GM19397 (cell line): ENCODE measurements at regions not wholly inside any gene's neighbourhood (a gene's known extent, or its start where the extent isn't known, plus 50 kb on each side); places are given as distances from the start of the nearest gene placed in this dataset.

ENCODE experiments used
- ATAC-seq: cut with Tn5 transposase; IDR thresholded peaks from one replicate; pipeline ENCODE4 v1.9.1; 2021; ENCODE audit warnings: mild to moderate bottlenecking, moderate library complexity; ENCODE audit not compliant: unreplicated experiment

DNA sequence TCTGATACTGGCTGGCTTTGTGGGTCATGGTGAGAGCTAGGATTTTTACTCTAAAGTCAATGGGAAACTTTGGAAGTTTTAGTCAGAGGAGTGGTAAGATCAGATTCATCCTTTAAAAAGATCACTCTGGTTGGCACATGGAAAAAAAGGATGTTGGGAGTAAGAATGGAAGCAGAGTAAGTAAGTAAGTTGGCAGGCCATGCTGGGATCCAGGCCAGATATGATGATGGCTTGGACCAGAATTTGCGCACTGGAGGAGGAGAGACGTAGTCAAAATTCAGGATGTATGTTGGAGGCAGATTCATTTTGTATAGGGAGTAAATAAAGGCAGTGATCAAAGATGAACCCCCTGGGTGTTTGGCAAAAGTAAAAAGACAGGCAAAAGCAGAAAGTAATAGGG lies 283.3 kb upstream of the THSD7B start:
- no peak for ATAC-seq

DNA sequence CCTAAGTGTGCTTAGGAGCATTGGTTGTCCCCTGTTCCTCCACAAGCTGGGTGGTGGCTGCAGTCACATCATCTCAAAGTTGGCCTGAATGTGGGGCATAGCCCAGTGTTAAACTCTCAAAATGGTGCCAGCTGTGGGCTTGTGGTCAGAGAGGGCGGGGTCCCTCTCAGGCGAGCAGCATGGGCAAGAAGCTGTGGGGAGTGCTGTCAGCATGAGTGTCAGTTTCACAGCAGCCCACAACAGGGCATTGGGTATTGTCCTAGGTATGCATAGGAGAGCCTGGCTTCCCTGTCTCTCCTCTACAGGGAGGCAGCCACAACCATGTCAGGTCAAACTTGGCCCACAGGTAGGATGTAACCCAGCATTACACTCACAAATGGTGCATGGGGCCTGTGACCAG lies 285.6 kb upstream of the THSD7B start:
- ATAC-seq: no peak

DNA sequence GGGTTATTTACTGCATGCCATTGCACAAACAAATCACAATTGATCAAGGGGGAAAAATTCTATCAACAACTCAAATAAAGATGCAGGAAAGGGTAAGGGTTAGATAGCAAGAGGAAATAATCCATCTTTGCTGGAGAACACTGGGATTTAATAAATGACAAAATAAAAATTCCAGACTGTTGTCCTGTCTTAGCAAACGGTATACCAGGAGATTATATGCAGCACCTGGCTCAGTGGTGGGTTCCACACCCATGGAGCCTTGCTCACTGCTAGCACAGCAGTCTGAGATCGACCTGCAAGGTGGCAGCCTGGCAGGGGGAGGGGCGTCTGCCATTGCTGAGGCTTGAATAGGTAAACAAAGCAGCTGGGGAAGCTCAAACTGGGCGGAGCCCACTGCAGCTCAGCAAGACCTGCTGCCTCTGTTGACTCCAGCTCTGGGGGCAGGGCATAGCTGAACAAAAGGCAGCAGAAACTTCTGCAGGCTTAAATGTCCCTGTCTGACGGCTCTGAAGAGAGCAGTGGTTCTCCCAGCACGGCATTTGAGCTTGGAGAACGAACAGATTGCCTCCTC lies 296.5 kb upstream of the THSD7B start:
- no peak for ATAC-seq

DNA sequence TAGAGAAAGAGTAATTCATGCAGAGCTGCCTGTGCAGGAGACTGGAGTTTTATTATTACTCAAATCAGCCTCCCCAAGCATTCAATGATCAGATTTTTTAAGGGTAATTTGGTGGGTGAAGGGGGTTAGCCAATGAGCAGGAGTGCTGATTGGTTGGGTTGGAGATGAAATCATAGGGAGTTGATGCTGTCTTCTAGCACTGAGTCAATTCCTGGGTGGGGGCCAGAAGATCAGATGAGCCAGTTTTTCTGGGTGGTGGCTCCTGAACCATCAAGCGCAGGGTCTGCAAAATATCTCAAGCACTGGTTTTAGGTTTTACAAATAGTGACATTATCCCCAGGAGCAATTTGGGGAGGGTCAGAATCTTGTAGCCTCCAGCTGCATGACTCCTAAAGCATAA lies 312.8 kb upstream of the THSD7B start:
- ATAC-seq: no peak

DNA sequence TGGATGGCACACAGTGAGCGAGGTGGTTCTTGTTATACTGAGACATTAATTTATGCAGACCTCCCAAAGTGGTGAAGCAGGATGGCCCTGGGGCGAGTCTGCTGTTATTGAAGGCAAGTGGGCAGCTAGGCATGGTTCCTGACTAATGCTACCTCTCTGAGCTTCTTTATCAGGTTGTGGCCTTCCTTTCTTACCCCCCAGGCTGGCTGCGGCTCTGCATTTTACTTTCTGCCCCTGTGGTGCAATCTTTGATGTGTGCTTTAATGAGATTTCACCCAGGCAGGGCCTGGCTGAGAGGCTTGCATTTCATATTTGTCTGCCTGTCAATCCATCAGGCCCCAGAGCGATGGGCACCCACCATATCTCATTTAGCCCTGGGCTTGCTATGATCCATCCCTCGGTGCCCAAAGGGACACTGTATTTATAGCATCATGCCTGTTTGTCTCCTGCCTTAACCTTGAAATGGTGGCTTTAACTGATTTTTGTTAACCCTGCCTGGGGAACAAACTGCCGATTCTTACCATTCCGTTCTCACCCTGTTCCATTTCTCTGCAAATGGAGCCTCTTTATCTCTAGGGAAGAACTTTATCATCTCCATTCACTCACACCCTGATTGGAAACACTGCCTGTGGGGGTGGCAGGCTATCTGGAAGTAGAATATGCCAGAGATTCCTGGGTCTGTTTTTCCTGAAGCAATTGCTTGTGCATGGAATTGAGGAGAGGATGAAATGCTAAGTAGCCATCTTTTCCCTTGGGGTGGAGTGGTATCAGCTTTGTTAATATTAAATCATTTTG lies 316.2 kb upstream of the THSD7B start:
- ATAC-seq: no peak

DNA sequence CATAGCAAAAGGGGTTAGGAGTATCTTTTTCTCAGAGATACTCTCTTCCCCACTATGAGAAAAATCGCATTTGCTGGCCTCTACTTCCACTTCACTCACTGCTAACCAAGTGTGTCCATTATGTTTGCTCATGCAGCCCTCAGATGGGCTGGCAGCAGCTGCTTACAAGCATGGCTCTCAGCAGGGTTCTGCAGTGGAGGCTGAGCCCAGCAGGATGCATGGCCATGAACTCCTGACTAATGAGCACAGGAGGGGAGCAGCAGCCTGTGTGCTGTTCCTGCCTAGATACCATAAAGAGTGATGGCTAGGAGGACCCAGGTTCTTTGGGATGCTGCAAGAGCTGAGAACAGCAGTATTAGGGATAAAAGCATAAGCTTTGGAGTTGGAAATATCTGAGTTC lies 316.9 kb upstream of the THSD7B start:
- ATAC-seq: no peak

DNA sequence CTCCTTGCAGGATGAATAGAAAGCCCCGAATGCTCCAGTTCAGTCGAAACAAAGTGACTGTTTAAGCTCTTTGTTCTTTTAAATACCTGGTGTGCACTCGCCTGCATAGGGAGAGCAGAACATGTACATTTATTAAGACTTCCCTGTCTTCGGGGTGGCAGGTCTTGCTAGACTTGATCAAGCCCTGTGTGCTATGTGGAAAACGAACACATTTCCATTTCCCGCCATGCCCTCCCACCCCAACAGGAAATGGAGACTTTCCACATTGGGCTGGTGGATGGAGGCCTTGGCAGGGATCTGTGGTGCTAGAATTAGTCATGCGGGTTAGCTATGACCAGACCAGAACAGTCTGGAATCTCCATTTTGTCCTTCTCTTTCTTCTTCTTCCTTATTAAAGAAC lies 321.0 kb upstream of the THSD7B start:
- no peak for ATAC-seq

DNA sequence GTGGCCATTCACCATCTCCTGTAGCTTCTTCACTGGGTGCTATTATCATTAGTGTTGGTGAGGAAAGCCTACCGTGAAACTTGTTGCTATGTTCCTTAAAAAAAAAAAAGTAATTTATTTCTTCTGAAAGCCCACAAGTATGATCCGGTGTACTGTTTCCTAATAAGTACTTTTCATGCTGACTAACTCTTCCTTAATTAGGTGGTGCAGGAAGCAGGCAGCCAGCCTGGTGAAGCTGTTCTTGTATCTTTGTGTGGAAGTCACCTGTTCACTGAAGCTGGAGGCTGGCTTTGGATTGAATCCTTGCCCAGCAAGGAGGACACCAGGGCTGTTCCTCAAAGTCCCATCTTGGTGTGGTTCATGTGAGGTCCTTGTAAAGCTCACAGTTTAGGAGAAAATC lies 321.7 kb upstream of the THSD7B start:
- no peak for ATAC-seq

DNA sequence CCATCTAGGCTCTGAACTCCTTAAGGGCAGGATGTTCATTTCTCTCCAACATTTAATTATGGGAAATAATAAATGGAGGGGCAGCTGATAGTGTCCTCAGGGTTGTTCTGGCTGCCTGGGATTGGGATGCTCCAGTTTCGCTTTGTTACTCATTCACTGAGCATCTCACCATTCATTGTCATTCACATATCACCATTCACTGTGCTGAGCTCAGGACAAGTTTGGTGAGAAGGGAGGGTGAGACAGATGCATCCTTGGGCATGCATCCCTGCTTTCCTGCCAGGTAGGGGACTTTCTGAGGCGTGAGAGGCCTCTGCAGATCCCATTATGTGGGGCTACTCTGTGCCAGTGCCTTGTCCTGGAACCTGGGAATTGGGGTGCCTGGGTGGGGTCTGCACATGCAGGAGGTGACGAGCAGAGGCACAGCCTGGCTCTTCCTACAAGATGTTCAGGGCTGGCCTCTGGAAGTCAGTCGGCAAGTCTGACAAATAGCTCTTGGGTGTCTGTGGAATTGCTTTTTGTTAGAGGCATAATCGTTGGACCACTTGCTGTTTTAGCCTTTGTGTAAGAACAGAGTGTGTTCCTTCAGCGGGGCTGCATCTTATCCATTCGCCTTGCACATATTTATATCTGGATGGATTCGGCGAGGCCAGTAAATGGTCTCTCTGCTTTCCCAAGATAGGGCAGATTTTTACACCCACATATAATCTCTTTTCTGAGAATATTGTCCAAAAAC lies 323.2 kb upstream of the THSD7B start:
- no peak for ATAC-seq

DNA sequence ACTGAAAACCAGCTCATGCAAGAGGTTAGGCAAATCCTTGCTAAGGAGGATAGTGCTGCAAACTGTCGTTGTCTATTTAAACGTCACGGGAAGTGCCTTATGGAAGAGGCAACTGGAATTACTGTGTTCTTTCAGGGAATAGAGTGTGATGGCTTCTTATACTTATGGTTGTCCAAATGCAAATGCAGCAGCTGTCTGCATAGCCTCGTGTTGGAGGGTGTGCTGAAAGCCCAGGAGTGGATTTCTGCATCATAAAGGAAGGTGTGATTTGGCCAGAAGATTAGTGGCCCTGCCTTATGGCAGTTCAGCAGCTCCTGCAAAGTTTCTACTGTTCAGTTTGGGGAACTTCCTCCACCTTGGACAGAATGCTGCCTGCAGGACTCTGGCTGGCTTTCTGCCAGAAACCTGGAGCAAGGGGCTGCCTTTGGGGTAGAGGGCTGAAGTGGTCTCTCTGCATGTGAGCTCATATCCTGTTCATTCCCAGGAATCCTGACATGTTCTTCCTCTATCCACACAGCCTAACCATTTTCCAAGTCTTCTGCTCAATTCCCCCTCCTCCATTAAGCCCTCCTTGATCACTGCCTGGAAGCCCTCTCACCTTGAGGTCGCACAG lies 321.2 kb upstream of the CXCR4 start:
- ATAC-seq: no peak

DNA sequence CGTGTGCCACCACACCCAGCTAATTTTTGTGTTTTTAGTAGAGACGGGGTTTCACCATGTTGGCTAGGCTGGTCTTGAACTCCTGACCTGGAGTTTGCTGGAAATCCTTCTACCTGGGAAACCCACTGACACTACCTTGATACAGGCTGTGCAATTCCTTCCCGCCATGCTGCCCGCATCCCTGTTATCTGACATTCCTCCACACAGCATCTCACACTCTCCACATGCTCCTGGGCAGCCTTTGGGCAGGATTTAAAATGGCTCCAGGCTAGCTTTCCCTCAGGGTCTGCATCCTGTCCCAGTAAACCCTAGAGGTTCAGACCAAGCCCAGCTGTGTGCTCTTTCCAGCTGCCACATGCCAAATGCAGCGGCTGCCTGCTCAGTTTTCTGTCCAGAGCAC lies 319.5 kb upstream of the CXCR4 start:
- ATAC-seq: no peak

DNA sequence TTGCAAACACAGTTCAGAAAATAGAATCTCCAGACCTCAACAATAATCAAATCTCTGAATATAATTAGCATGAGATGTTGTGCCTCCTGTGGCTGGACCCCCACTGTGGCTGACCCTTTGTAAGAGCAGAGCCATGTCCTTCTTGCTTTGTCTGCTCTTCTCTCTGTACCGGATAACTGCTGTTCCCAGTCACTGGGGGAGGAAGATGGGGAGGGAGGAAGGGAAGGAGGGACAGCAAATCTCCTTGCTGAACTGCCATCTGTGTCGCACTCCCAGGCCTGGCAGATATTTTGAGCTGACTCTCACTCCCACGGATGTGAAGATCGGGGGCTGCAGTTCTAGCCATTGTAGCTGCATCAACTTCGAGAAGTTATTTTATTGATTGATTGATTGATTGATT lies 319.0 kb upstream of the CXCR4 start:
- no peak for ATAC-seq

DNA sequence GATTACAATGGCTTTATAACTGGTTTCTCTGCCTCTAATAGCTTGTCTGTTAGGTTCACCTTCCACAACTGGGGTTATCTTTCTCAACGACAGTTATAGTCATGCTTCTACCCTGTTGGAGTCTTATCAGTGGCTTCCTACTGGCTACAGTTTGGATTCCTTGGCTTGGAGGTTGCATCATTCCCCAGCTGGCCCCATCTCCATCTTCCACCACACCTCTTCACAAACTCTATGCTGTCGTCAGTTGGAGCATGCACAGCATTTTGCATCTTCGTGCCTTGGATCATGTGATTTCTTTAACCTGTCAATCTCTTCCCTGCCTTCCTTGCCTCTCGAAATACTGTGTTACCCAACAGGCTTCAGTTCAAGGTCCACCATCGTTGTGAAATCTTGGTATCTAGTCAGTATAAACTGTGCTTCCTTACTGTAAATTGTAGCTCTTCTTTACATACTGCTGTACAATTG lies 316.3 kb upstream of the CXCR4 start:
- no peak for ATAC-seq

DNA sequence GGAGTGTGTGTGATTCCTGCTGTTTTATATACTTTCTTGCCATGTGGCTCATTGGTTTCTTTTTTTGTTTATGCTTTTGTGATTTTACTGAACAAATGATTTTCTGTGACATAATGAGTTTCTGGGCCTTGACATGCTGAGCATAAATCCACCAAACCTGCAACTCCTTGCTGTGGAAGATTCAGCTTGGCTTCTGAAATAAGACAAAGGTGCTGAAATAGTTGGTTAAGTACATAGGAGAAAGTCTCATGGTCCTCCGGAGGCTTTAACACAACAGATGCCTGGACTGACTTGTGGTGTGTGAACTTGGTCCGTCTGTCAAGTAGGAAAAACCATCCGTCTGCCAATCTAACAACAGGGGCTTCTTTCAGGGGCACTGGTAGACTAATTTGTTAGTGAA lies 315.3 kb upstream of the CXCR4 start:
- ATAC-seq: no peak

DNA sequence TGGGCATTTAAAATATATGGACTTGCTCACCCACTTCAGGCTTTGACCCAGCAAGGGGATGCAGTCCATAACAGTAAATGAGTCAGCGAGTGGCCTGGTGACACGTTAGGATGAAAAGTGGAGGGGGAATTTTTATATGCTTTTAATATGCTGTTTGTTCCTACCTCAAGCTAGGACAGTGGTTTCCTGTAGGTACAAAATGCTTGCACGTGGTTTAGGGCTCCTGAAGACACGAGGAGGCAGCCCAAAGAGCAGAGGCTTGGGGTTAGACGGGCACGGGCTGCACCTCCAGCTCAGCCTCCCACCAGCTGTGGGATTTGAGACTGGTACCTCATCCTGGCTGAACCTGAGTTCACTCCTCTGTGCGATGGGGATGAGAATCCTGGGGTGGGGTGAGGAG lies 306.2 kb upstream of the CXCR4 start:
- ATAC-seq: no peak

DNA sequence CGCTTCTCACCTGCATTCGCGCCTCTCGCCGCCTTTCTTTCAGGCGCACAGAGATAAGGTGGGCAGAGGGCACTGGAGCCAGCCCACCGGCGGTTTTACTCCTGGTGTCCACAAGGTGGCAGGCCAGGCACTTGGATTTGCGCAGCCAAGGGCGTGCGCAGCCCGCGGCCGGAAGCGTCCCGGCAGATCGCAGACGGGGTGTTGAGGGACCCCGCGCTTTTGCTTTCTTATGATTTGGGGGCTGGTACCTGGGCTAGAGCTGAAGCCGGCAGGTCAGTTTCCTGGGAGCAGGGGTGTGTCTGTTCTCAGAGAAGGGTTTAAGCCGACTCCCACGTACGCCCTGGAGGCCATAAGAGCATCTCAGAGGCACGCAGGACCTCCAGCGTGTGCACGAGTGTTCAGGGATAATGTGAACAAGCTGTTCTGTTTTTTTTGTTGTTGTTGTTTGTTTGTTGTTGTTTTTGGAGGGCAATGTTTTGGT lies 305.6 kb upstream of the CXCR4 start:
- peak; percentile 99 for ATAC-seq

DNA sequence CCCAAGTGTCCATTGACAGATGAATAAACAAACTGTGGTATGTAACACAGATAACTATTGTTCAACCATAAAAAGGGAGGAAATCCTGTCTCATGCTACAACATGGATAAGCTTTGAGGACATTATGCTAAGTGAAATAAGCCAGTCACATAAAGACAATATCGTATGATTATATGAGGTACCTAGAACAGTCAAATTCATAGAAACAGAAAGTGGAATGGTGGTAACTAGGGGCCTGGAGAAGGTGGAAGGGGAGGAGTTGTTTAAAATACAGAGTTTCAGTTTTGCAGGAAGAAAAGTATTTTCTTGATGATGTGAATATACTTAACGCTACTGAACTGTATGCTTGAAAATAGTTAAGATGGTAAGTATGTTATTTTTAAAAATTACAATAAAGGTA lies 304.6 kb upstream of the CXCR4 start:
- ATAC-seq: no peak

DNA sequence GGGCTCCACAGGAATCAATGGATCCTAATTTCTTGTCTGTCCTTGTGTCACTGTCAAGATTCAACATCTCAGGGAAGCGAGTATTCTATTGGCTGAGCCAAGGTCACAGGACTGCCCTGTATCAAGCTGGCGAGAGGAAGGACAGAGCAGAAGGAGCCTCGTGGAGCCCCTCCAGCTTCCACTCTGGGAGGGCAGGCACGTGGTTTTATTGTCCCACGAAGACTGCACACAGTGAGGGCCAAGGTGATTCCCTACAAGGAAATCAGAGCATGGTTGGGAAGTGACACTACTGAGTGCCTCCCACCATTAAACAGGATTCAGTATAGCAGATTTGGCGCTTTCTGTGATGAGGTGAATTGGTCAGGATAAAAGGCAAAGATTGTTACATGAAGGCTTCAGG lies 302.4 kb upstream of the CXCR4 start:
- ATAC-seq: no peak

DNA sequence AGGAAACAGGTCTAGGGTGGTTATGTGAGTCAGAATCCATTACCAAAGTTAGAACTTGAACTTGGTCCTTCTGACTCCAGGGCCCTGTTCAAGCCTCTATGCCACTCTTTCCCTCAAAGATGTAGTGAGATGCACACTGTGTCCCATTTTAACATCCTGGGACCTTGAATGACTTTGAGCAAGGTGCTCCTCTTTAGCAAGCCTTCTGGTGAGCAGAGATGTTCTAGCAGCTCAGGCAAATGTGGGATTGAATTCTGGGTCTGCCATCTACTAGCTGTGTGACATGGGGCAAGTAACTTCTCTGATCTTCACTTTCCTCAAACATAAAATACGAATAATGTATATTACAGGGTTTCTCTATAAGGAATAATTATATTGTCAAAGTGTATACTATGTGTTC lies 294.0 kb upstream of the CXCR4 start:
- no peak for ATAC-seq

DNA sequence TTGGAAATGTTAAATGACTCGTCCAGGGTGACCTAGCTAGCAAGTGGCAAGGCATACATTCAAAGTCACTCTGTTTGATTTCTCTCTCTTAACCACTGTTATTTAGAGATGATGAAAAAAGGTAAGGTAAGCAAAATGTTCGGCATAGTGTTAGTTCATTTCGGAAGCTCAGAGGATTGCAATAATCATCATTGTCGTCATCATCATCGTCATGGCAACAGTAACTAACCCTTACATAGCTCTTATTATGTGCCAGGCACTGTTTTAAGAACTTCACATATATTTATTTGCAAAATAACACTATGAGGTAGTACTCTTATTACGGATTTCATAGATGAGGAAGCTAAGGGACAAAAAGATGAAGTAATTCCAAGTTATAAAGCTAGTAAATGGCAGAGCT lies 292.7 kb upstream of the CXCR4 start:
- ATAC-seq: no peak

DNA sequence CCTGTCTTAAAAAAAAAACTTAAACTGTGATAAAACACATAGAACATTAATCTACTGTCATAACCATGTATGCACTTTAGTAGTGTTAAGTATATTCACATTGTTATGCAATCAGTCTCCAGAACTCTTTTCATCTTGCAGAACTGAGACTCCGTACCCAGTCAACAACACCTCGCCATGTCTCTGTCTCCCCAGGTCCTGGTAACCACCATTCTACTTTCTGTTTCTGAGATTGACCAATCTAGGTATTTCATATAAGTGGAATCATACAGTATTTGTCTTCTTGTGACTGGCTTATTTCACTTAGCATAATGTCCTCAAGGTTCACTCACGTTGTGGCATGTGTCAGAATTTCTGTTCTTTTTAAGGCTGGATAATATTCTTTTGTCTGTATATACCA lies 290.8 kb upstream of the CXCR4 start:
- ATAC-seq: no peak

DNA sequence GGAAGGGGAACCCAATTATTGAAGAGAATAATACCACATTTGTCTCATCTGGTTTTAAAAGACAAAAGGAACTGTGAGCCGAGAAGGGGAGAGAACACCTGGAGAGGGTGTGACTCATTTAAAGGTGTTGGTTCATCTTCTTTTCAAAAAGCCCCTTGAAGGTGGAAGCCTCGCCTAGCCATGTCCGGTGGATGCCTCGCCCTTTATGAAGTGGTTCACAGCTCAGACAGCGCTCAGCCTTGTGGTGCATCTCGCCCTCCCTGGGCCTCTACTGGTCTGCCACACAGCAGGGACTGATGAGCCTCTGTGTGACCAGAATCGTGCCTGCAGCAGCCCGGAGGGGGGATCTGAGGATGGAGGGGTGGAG lies 290.0 kb upstream of the CXCR4 start:
- no peak for ATAC-seq
